ENCODE measurements at regions not wholly inside any gene's neighbourhood (a gene's known extent, or its start where the extent isn't known, plus 50 kb on each side); places are given as distances from the start of the nearest gene placed in this dataset.

DNA sequence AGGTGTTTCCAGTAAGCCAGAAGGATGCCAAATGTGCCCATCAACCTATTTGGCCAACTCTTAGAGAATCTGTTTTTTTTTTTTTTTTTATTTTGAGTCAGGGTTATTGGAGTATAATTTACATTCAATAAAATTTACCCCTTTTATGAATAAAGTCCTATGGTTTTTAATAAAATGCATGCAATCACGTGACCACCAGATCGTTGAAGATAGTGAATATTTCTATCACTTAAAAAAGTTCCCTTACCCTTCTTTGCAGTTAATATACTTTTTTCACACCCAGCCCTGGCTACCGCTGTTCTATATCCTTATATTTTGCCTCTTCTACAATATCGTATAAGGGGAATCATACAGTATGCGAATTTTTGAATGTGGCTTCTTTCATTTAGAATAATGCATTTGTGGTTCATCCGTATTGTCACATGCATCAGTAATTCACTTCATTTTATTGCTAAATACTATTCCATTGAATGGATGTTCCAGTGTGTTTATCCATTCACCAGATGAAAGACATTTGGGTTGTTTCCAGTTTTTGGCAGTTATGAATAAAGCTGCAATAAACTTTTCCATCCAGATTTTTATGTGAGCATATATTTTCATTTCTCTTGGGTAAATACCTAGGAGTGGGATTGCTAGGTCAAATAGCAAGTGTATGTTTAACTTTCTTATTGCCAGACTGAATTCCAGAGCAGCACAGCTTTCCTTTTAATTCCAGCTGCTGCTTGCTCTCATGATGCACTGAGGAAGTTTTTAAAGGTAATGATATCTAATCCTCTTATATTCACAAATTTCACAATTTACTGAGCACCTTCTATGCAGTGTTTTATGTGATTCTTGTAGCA, 156.3 kb upstream of the NT5C1B start:
- BruUV-seq (replicated peaks), result no TSS peak
- DNase-seq (ENCODE audit: low read depth, low spot score) (no peak), FAIRE-seq (no peak)
- no peaks in the 10 kb centered on the region for H3K36me3 ChIP-seq (ENCODE audit: control insufficient read depth in 2 of 2, extremely low read depth in 1 of 2, insufficient read depth in 2 of 2, low read length in 2 of 2)
- H3K79me2 ChIP-seq (ENCODE audit: control insufficient read depth, insufficient read depth, low read length), result no peaks in the 10 kb centered on the region
- ChIA-PET CTCF (interaction anchor here (0.7 to 2.3 kb wide), 3 partner anchors 17 to 226 kb away, joined by 3 to 20 read pairs (median 4); no protein-coding TSS in a partner anchor), POLR2A (no interaction called here)
- H3K4me2 ChIP-seq (ENCODE audit: insufficient read depth, low read length), result no peak overlapping the region
- no peaks in the 10 kb centered on the region for H3K9me1 ChIP-seq (replicated peaks; ENCODE audit: control insufficient read depth, extremely low read depth, insufficient read depth, low read length)
- H2AFZ ChIP-seq (ENCODE audit: low read depth, low read length), result no peak overlapping the region
- dilution Hi-C loops (cut with MboI; ENCODE audit: extremely low pct_ligation_motif_present, low sequenced_read_pairs), result no loop called here
- H3K9me3 ChIP-seq (replicated peaks; ENCODE audit: control insufficient read depth, insufficient read depth, low read length), result no peaks in the 10 kb centered on the region
- no peaks in the 10 kb centered on the region for H3K4me1 ChIP-seq (ENCODE audit: control insufficient read depth, extremely low read depth, insufficient read depth, low read length)
- no peaks in the 10 kb centered on the region for H4K20me1 ChIP-seq (replicated peaks; ENCODE audit: control insufficient read depth, extremely low read depth, insufficient read depth, low read length)
- no peak overlapping the region for H3K27ac ChIP-seq (ENCODE audit: insufficient read depth, low read depth, low read length)
- intact Hi-C loops (cut with micrococcal nuclease), result no loop called here
- no peak overlapping the region for H3K9ac ChIP-seq (replicated peaks; ENCODE audit: extremely low read depth, insufficient read depth, low read length)
- H3K27me3 ChIP-seq (ENCODE audit: control insufficient read depth in 2 of 2, insufficient read depth in 2 of 2, low read length in 2 of 2), result no peaks in the 10 kb centered on the region
- no peak for TF ChIP-seq EZH2 (IDR thresholded peaks at IDR 0.05; ENCODE audit: borderline replicate concordance, low read depth, low read length, severe bottlenecking)
- TF ChIP-seq, protein P1, sequence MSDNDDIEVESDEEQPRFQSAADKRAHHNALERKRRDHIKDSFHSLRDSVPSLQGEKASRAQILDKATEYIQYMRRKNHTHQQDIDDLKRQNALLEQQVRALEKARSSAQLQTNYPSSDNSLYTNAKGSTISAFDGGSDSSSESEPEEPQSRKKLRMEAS (IDR thresholded peaks at IDR 0.05; ENCODE audit: insufficient read depth, insufficient read length), result no peak
- TF ChIP-seq JUN (IDR thresholded peaks at IDR 0.05; ENCODE audit: borderline replicate concordance, insufficient read depth, insufficient read length, low read depth), result no peak
- no peak for TF ChIP-seq FOS (IDR thresholded peaks at IDR 0.05; ENCODE audit: borderline replicate concordance, insufficient read depth, low read length)
- no peak for TF ChIP-seq MYC (IDR thresholded peaks at IDR 0.05; ENCODE audit: low read depth, low read length)
- TF ChIP-seq, protein P2, sequence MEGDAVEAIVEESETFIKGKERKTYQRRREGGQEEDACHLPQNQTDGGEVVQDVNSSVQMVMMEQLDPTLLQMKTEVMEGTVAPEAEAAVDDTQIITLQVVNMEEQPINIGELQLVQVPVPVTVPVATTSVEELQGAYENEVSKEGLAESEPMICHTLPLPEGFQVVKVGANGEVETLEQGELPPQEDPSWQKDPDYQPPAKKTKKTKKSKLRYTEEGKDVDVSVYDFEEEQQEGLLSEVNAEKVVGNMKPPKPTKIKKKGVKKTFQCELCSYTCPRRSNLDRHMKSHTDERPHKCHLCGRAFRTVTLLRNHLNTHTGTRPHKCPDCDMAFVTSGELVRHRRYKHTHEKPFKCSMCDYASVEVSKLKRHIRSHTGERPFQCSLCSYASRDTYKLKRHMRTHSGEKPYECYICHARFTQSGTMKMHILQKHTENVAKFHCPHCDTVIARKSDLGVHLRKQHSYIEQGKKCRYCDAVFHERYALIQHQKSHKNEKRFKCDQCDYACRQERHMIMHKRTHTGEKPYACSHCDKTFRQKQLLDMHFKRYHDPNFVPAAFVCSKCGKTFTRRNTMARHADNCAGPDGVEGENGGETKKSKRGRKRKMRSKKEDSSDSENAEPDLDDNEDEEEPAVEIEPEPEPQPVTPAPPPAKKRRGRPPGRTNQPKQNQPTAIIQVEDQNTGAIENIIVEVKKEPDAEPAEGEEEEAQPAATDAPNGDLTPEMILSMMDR (IDR thresholded peaks at IDR 0.05; ENCODE audit: extremely low read depth in 1 of 2, insufficient read depth in 1 of 2, low read depth in 1 of 2, low read length in 2 of 2), result no peak
- TF ChIP-seq POLR2AphosphoS5 (IDR thresholded peaks at IDR 0.05; ENCODE audit: insufficient read depth, low read depth, low read length), result no peak
- no peak for TF ChIP-seq POLR2A (IDR thresholded peaks at IDR 0.05; ENCODE audit: low read depth, low read length)
- no peak for TF ChIP-seq GATA2 (IDR thresholded peaks at IDR 0.05; ENCODE audit: insufficient read depth, insufficient read length, low read depth, low read length)
- no peak overlapping the region for H3K4me3 ChIP-seq (replicated peaks in 1 of 3; ENCODE audit: insufficient read depth in 1 of 3, low read depth in 1 of 3, low read length in 3 of 3)

All from endothelial cell of umbilical vein (primary cell).